AG08396 (cell line): ENCODE measurements at regions not wholly inside any gene's neighbourhood (a gene's known extent, or its start where the extent isn't known, plus 50 kb on each side); places are given as distances from the start of the nearest gene placed in this dataset.
"Not testable (repeated sequence)": the region's sequence is repeated elsewhere in the genome, so short reads cannot be mapped to it uniquely, and the experiment has no call there.

Experiments
- DNase-seq: peaks from one replicate; pipeline ENCODE4 v3.0.0; 2012; ENCODE audit warnings: low spot score, mixed read lengths

DNA sequence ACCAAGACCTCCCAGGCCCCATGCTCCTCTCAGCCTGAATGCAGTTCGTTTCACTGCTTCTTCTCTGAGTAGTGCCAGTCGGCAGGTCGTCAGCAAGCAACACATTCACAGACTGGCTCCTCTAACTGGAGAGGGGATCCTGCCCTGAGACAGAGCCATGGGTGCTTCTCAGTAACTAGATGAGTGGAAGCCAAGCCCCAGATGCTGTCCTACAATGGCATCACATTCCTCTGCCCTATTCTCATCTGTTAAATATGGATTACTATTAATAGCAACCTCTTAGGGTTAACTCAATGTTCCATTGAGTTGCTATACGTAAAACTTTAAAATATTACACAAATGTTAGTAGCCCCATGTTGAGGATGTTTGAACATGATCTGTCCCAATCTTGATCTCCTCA, 84.2 kb upstream of the S1PR1 start:
- DNase-seq, result no peak

DNA sequence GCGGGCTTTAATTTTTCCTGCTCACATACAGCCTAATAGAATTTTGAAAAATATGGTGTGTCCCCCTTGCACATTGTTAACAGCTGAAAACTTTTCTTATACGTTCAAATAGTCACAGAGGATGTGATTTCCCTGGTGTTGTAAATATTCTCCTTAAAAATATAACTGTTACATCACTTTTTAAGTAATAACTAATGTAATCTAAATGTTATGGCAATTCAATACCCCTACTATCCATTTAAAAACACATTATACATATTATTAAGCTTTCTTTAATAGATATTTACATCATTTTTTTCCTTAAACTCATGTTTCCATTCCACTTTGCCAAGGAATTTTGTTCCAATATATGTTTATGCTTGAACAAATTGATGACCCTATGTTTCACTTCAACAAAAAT, 85.5 kb upstream of the S1PR1 start:
- no peak for DNase-seq

DNA sequence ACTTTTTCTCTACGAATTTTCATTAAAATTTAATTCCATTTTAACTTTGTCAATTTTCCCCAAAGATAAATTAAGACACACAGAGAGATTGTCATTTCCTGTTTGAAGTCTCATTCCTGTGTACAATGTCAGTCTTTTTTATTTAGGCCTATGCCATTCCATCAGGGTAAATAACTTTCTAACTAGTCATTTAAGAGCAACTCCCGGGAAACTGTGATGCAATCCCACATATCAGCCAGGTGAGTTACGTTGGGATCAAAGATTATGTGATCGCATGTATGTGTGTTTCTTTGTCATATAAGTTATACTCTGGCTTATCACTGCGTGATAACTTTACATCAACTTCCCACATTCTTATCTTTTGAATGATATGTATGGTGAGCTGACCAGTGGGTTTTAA, 86.1 kb upstream of the S1PR1 start:
- DNase-seq, result no peak

DNA sequence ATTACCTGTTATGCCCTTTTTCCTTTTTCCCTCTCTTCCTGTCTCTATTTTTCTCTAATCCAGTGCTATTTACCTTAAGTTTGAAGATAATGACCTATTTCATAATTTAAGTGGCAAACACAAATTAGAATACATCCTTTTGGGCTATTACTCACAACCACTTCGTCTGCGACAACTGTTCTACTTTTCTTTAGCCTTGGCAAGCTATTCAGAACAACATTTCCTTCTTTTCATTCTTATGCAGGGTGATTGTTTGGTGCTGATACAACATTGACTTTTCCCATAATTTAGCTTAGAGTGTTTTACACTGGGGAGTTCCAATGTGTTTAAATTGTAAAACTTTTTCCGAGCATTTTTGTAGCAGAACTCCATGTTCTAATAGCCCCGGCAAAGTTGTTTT, 86.6 kb upstream of the S1PR1 start:
- DNase-seq, result no peak

DNA sequence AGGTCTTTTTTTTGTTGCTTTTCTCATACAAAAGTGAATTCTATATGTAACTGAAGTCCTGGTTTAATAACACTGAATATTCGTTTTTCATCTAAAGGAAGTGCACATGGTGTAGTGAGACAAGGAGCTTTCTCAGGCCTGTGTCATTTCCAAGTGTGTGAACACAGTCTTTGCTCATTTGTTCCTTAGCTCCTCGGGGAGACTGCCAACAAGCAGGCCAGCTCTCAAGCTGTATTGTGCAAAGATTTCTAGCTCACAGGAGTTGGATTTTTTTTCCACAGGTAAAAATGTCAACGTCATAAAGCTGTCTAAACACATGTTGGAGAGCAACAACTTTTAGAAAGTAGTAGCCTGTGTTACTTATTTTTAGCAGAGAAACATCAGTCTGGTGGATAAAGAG, 87.8 kb upstream of the S1PR1 start:
- DNase-seq, result no peak

DNA sequence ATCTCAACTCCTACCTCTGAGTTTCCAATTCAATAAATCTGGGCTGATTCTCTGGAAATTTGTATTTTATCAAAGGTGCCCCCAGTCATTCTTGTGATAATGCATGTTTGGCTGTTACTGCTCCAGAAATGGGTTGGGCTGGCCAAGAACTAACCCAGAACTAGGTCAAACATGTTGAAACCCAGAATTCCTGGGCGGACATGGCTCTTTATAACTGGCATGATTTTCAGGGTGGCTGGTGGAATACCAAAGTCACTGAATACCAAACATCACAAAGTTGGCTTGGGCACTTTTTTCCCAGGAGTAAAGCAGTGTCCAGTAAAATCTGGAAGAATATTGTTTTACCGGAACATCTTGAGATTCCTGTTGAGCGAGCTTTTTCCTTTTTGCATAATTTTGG, 89.4 kb upstream of the S1PR1 start:
- DNase-seq, result no peak

DNA sequence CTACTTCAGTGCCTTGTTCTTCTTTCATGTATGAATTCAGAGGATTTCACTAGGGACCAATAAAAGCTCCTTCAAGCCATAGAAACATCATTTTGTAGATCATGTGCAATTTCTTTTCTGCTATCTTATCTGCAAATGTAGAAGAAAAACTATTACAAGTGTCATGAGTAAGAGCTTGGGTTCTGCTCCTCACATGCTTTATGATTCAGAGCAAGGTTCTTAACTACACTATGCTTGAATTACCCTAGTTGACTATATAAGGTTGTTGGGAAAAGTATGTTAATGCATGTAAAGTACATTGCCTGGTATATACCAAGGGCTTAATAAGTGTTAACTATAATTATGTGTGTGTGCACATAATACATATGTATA, 91.4 kb upstream of the S1PR1 start:
- DNase-seq, result no peak

DNA sequence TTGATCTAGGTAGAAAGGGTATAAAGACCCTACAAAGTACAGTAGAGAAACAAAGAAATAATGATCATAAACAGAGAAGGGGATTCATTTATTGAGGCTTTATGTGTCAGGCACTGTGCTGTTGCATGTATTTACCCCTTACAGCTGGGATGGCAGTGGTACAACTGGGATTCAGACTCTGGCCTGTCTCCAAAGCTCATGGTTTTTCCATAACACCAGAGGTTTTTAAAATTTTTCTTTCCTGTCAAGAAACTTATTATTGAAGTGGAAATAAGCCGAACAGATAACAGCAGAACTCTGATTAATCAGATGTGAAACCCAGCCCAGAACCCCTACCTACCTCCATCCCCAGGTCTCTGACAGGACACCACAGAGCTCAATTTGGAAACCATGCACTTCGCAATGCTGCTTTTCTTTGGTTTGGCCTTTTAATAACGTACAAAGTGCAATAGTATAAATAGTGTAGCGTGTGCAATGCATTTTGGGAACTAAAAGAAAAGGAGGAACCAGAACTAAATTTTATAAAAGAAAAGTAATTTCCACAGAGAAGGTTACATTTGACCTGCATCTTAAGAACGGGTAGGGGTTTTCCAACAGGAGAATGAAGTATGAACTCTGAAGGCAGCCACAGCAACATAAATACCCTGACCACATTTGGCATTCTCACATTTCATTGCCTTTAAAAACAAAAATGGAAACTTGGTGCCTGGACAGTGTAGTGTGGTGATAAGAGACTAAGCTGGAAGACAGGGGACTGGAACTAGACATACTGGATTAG, 92.0 kb upstream of the S1PR1 start:
- DNase-seq, result no peak

DNA sequence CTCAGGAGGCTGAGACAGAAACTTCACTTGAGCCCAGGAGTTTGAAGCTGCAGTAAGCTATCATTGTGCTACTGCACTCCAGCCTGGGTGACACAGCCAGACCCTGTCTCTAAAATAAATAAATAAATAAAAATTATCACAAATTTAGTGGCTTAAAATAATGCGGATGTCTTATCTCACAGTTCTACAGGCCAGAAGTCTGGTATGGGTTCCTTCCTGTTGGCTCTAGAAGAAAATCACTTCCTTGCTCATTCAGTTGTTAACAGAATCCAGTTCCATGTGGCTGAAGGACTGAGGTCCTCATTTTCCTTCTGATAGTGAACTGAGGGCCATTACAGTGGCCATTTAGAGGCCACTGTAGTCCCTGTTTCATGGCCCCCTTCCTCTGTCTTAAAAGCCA, 94.6 kb upstream of the S1PR1 start:
- no peak for DNase-seq

DNA sequence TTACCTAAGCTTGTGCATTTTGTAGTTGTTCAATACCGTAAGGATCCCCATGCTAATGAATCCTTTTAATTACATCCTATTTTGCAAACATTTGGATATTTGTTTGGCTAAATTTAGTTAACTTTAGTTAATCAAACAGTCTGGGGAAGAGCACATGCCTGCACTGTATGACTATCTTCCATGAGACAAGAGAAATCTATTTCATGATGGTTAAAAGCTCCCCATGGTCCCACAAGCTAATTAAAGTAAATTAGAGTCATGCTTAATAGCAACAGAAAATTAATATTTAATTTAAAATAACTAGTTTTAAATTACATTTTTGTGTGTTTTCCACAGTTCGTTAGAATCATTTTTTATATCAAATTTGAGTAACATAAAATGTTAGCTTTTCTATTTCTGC, 95.4 kb upstream of the S1PR1 start:
- no peak for DNase-seq

DNA sequence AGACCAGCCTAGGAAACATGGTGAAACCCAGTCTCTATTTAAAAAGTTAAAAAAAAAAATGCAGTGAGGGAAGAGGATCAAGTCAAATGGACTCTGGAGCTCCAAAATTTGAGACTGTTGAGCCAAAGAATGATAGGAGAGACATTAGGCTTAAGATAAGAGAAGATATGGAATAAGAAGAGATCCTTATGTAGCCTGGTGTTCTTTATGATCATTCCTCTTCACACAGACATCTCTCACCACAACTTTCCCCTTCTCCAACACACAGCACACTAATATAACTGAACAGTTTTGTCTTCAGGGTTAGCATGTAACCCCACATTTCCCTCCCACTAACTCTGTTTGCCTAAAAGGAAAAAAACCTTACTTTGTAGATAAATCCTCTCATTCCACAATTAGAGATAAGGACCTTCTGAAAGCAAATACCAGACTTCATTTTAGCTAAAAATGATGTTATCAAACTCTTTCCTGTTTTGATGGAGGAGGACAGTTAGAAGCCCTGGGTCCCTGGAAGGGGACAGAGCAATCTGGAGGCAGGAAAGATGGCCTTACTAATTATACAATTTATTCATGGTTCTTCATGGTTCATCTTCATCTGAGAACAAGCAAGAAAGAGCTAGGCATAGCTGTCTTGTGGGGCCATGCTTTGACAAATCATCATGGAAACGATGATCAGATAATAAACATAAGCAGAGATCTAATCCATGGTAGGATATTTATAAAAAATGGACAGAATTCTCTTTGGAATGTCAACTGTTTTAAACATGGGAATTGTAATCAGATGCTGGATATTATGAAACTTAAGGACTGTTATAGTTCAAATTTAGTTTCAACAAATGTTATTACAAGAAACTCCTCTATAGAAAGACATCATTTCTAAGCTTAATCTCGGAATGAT, 96.7 kb upstream of the S1PR1 start:
- DNase-seq, result no peak

DNA sequence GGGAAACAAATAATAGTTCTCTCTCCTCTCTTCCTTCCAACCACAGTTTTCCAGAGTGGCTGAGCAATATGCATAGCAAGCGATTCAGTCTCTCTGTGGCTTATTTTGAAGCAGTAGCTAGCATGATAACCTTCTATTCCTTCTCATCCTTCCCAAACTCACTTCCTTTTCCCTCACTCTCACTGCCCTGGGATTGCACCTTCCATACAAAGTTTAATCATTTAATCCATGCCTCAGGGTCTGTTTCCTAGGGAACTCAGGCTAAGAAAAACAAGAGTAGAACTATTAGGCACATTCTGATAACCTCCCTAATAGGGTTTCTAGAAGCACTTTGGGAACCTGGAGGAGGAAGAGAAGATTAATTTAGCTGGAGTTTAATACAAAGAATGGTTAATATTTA, 97.7 kb upstream of the S1PR1 start:
- no peak for DNase-seq

DNA sequence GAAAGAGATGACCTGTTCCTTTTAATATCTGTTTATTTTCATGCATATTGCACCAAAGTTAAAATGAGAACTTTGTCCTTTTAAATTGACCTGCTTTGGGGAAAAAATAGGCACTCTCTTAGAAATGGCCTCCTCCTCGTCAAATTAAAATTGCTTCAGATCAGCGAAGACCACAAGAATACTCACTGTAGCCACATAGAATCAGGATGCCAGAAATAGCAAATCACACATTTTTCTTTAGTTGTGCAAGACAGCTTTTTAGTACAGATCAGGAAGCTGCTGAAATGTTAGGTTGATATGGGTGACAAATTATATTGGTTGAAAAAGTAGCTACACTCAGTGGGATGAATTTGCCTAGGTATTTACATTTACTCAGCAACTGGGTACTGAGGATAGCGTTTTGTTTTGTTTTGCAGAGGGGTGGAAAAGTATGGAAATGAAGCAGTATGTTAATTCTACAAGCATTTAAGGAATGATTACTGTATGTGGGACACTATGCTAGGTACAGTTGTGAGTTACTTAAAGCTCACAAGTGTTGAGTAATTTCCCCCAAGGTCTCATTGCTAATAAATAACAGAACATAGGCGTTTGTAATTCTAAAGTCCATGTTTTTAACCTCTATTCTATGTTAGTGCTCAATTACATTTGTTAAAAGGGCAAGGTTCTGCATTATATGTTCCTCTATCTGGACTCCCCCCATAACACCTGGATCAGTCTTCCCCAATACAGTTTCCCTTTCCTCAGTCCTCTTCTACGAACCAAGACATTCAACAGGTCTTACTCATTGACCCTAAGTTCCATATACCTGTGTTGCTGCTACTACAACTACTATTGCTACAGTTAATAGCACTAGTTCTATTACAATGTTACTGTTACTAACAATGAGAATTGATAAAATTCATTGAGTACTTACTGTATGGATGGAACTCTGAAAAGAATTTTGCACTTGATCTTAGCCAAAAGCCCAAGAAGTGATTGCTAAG, 99.4 kb upstream of the S1PR1 start:
- DNase-seq, result peak; percentile 7

DNA sequence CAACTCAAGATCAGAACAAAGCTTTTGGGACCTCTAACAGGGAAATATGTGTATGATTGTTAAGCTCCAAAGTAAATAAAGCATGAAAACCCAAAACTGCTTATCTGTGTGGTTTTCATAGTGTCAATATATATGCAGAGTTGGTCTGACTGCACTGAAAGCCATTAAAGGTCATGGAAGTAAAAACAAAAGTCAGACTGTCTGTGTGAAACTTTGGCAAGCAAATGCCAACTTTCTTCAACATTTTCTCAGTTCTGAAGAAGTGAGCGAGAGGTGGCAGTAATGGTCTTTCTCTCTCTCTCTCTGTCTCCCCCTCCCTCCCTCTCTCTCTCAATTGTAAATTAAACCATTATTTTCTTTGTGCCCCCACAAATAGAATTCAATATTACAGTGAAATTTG, 100.1 kb upstream of the S1PR1 start:
- DNase-seq, result no peak

DNA sequence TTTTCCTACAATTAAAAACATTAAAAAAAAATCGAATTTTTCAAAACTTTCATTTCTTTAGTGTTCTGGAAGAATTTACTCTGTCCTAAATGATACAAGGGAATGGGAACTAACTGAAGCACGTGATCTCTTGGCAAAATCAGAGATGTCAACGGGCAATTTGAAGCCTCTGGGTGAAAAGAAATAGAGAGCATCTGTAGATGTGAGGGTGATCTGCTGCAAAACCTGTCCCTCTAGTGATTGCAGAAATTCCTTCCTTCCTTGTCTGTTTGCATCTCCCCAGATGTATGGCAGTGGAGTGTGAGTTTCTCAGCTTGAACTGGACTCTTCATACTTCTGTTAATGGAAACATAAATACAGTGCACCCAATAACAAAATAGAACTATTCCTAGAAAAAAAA, 100.5 kb upstream of the S1PR1 start:
- DNase-seq, result no peak

DNA sequence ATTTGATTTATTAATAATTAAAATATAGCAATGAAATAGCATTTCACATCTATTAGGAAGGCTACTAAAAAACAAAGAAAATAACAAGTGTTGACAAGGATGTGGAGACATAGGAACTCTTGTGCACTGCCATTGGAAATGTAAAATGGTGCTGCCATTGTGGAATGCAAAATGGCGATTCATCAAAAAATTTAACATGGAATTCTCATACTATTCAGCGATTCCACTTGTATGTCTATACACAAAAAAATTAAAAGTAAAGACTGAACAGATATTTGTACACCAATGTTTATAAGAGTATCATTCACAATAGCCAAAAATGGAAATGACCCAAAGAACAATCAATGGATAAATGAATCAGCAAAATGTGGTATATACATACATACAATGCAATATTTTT, 101.3 kb upstream of the S1PR1 start:
- DNase-seq, result no peak

DNA sequence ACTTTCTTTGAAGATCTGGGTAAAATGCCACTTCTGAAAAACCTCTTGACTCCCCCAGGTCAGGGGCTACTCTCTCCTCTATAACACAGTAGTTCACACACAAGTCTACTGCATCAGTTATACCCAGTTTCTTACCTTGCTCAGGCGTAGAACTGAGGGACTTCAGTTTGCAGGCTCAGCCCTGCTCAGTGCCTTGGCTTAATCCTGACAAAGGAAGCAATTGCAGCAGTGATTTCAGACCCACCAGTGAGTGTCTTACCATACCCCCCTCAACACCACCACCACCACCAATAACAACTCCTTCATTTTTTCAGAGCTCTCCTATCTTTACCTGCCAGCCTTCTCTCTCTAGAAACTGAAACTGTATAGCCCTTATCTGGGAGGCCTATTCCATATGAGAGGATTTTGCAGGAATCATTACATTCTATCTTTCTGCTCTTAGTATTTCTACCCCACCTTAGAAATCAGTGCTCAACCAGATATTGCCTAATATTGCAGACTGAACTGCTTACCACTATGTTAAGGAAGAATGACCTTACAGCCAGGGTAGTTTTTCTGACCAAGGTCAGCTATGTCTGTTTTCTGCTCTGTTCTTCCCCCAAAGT, 105.5 kb upstream of the S1PR1 start:
- no peak for DNase-seq

DNA sequence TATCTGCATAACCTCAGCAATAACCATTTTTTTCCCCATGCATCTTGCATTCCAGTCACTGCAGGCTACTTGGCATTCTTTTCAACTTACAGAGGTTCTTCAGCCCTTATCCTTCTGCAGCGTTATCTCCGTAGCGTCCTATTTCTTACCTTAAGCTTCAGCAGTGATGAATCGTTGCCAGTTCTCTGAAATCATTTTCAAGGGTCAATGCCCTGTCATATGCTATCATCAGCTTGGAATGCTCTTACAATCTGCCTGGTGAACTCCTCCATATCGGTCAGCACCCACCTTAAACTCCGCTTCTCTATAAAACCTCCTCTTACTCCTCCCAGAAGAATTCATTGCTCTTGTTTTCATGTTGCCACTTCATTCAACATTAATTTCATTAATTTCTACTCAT, 105.1 kb upstream of the DPH5 start:
- no peak for DNase-seq

DNA sequence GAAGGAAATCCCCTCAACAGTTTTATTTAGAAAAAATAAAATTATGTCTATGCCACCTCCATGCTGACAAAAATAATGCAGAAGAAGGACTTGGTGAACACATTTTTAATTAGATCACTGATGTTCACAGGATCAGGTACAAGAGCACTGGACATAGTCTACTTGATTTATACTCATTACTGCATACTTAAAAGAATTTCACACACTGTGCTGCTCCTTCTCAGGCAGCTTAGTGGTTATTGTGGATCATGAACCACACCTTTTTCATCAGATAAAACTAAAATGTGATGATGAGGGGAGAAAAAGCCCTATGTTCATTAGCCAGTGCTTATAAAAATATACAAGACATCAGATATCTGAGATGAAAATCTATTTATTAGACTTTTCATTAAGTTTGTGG, 103.3 kb upstream of the DPH5 start:
- DNase-seq, result no peak

DNA sequence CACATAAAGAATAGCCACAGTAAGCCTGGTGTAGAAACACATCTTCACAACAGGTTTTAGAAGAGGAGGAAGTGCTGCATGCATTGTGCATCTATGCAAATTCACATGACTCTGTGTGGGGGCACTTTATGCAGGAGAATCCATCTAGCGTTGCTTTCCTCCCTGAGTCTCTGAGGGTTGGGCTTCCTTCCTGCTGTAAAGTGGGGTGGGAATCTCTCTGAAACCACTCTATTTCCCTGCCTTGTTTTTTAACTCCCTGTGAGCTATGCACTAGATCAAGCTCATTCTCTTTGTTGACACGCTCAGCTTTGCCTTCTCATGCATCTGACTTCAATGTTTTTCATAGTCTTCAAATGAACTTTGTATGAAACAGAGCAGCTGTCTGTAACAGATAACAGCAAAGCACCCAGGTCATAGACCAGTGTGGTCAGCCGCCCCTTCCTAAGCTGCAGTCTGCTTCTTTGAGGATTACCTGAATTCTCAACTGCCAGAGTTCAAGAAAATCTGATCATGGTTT, 102.7 kb upstream of the DPH5 start:
- DNase-seq, result no peak

DNA sequence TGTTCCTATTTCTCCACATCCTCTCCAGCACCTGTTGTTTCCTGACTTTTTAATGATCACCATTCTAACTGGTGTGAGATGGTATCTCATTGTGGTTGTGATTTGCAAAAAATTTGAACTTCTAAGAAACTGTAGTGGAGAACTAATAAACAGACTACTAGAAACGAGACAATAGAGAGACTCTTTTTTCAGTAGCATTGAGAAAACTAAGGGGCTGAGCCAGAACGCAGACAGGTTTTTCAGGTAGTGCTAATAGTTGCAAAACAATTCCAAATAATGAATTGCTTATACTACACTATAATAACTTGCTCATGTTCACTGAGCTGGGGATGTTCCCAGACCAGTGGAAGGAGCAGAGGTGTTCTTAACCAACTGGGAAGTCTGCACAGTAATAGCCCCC, 98.8 kb upstream of the DPH5 start:
- DNase-seq, result no peak

DNA sequence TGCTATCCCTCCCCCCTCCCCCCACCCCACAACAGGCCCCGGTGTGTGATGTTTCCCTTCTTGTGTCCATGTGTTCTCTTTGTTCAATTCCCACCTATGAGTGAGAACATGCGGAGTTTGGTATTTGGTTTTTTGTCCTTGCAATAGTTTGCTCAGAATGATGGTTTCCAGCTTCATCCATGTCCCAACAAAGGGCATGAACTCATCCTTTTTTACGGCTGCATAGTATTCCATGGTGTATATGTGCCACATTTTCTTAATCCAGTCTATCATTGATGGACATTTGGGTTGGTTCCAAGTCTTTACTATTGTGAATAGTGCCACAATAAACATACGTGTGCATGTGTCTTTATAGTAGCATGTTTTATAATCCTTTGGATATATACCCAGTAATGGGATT, 98.3 kb upstream of the DPH5 start:
- not testable (repeated sequence) for DNase-seq
